ACHN (cell line): ENCODE measurements at regions not wholly inside any gene's neighbourhood (a gene's known extent, or its start where the extent isn't known, plus 50 kb on each side); places are given as distances from the start of the nearest gene placed in this dataset.
"Not testable (repeated sequence)": the region's sequence is repeated elsewhere in the genome, so short reads cannot be mapped to it uniquely, and the experiment has no call there.

ENCODE experiments used
- DNase-seq: peaks from one replicate; pipeline ENCODE4 v3.0.0-alpha.2; 2015
- in situ Hi-C: cut with HindIII; loops from 2 replicates; pipeline ENCODE4 v1.10.0; 2017; ENCODE audit warnings: low sequenced_read_pairs, low pct_ligation_motif_present, low pct_unique_long_range_greater_than_20kb

DNA sequence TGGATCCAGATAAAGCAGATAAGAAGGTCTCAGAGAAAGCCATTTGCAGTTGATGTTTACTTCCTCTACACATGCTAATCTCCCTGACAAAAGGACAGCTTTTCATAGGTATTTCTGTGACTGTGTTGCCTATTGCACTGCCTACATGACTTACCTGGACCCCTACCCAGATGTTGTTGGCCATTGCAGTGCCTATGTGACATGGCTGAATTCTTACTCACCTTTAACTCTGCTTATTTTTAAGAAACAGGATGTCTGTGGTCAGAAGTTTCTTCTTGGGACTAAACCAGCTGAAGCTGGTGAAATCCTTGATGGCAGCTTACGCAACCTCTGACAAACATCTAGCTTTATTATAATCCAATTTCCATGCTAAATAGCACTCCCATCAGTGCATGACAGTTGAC lies 50.7 kb downstream of the PPIAL4D start:
- in situ Hi-C loops = not testable (repeated sequence)

GRCh38 chr1:145189543-145190030 lies 52.4 kb downstream of the PPIAL4D start:
- in situ Hi-C loops, DNase-seq: not testable (repeated sequence)

More for the DNA sequence above, 50.7 kb downstream of the PPIAL4D start:
- not testable (repeated sequence) for DNase-seq

GRCh38 chr1:145188869-145189542 lies 53.0 kb downstream of the PPIAL4D start:
- DNase-seq = peak; percentile 29
- in situ Hi-C loops = not testable (repeated sequence)

GRCh38 chr1:145182606-145183413 lies 59.2 kb downstream of the PPIAL4D start:
- DNase-seq, in situ Hi-C loops: not testable (repeated sequence)

GRCh38 chr1:145176285-145176925 lies 65.6 kb downstream of the PPIAL4D start:
- DNase-seq, in situ Hi-C loops: not testable (repeated sequence)

DNA sequence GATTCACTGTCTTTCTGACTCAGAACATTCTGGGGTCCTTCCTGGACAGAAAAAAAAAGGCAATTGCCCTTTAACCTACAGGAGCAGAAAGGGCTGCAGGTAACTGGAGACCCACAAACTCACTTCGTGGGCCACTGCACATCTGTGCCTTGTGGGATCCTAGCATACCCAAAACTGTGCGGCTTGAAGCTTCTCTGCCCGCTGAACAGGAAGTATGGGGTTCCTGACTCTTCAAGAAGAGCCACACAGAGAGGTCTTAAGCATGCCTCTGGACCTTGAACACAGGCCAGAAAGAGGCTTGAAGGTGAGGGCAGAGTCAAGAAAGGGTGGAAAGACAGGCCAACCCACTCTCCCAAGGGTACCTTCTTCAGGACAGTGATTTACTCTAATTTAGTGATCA lies 67.6 kb downstream of the PPIAL4D start:
- in situ Hi-C loops, DNase-seq: not testable (repeated sequence)

GRCh38 chr1:145168220-145168848 lies 72.6 kb downstream of the FAM72D start:
- in situ Hi-C loops, DNase-seq: not testable (repeated sequence)

GRCh38 chr1:145164360-145164759 lies 68.6 kb downstream of the FAM72D start:
- in situ Hi-C loops, DNase-seq: not testable (repeated sequence)
